SK-N-MC (cell line): ENCODE measurements at regions not wholly inside any gene's neighbourhood (a gene's known extent, or its start where the extent isn't known, plus 50 kb on each side); places are given as distances from the start of the nearest gene placed in this dataset.

Experiments
- DNase-seq: peaks from one replicate; pipeline ENCODE4 v3.0.0-alpha.2; 2011; ENCODE audit warnings: low read depth, low spot score
- H3K27ac ChIP-seq: fragments of 200-600 bp; sonication (generic); 2 replicates; pipeline ENCODE4 v1.5.1; 2016; ENCODE audit warnings: mixed run types
- H3K36me3 ChIP-seq: fragments of 200-600 bp; sonication (generic); 2 replicates; pipeline ENCODE4 v1.6.1; 2017; ENCODE audit warnings: antibody characterized with exemption, low read length, mixed read lengths; ENCODE audit not compliant: insufficient read depth
- H3K4me3 ChIP-seq: fragments of 200-600 bp; sonication (generic); 2 replicates; pipeline ENCODE4 v1.5.1; 2016
- H3K9ac ChIP-seq: fragments of 200-600 bp; sonication (generic); 2 replicates; pipeline ENCODE4 v1.8.0; 2017; ENCODE audit warnings: mixed run types, mixed read lengths; ENCODE audit not compliant: insufficient read length
- H3K9me3 ChIP-seq: fragments of 200-600 bp; sonication (generic); 2 replicates; pipeline ENCODE4 v1.6.1; 2017; ENCODE audit warnings: low read depth, mild to moderate bottlenecking, antibody characterized with exemption, low read length, moderate library complexity, mixed read lengths
- EZH2 ChIP-seq: fragments of 200-600 bp; sonication (generic); IDR thresholded peaks from one replicate; pipeline ENCODE4 v1.6.1; 2017; ENCODE audit warnings: antibody characterized with exemption
- FOXP2 ChIP-seq: optimal IDR thresholded peaks from 2 replicates; pipeline ENCODE3; 2011; ENCODE audit warnings: mild to moderate bottlenecking, moderate library complexity; ENCODE audit not compliant: insufficient read depth; ENCODE audit errors: extremely low read length, control extremely low read depth
- POLR2AphosphoS5 ChIP-seq: IDR thresholded peaks from 2 replicates; pipeline ENCODE4 v1.6.1; 2012; ENCODE audit warnings: mild to moderate bottlenecking, low read depth, low read length, borderline replicate concordance

DNA sequence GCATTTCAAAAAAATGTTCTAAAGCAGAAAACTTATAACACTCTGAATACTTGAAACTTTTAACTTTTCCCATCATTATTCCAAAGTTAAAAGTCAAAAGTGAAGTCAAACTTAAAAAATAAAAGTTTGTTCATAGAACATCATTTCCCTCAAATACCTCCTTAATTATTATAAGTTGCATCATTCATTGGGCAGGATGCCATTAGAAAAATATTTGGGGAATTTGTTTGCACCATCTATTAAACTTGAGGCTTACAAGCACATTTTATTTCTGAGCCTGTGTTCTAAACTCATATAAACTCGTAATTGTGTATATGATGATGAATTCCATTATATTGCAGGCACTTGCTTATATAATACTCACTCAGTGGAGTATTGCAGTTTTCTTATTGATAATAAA, 588.0 kb upstream of the NRXN1 start:
- Histone ChIP-seq H3K9ac (no peak overlapping the region), H3K9me3 (no peaks in the 10 kb centered on the region), H3K4me3 (no peak overlapping the region), H3K36me3 (no peaks in the 10 kb centered on the region), H3K27ac (no peak overlapping the region)
- no peak for DNase-seq
- TF ChIP-seq FOXP2: no peak
- no peak for TF ChIP-seq EZH2
- TF ChIP-seq POLR2AphosphoS5: no peak

DNA sequence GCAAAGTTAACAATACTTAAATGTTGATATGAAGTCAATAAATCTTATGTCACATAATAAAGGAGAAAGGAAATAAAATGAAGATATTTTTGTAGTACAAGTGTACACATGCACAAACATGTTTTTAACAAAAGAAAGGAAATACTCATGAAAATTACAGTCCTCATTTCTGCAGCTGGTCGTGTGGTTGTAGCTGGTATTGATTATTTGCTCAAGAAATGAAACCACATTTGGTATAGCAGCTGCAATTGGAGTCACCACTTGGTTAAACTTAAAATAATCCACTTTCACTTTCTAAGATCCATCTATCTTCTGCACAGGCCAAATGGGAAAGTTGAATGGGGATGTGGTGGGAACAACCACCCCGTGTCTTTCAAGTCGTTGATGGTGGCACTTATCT, 580.5 kb upstream of the NRXN1 start:
- no peaks in the 10 kb centered on the region for H3K9me3 ChIP-seq
- TF ChIP-seq FOXP2: no peak
- TF ChIP-seq EZH2: no peak
- TF ChIP-seq POLR2AphosphoS5: no peak
- DNase-seq: no peak
- no peak overlapping the region for H3K4me3 ChIP-seq
- H3K27ac ChIP-seq: no peak overlapping the region
- H3K9ac ChIP-seq: no peak overlapping the region
- H3K36me3 ChIP-seq: no peaks in the 10 kb centered on the region

DNA sequence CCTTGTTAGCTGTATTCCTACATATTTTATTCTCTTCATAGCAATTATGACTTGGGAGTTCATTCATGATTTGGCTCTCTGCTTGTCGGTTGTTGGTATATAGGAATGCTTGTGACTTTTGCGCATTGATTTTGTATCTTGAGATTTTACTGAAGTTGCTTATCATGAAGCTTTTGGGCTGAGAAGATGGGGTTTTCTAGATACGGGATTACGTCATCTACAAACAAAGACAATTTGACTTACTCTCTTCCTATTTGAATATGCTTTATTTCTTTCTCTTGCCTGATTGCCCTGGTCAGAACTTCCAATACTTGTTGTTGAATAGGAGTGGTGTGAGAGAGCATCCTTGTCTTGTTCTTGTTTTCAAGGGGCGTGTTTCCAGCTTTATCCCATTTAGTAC, 569.8 kb upstream of the NRXN1 start:
- Histone ChIP-seq H3K9ac (no peak overlapping the region), H3K27ac (no peak overlapping the region), H3K4me3 (no peak overlapping the region), H3K9me3 (no peaks in the 10 kb centered on the region), H3K36me3 (no peaks in the 10 kb centered on the region)
- TF ChIP-seq FOXP2 (no peak), EZH2 (no peak), POLR2AphosphoS5 (no peak)
- DNase-seq: no peak

DNA sequence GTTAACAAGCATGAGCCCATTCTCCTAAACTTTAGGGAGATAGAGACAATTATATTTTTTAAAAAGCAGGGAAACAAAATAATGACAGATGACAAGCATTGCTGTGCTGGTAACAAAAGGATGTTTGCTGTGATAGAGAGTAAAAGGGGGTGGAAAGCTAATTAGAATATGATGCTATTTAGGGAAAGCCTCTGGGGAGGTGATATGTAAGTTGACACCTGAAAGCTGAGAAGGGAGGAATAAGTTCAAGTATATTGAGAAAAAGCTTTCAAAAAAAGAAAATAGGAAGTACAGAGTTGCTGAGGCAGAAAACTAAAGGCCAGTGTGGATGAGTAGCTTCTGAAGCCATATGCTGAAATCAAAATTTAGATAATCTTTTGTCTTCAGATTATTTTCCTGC, 565.2 kb upstream of the NRXN1 start:
- no peaks in the 10 kb centered on the region for H3K36me3 ChIP-seq
- H3K27ac ChIP-seq: no peak overlapping the region
- no peak overlapping the region for H3K4me3 ChIP-seq
- no peak for DNase-seq
- no peak for TF ChIP-seq POLR2AphosphoS5
- no peak for TF ChIP-seq EZH2
- TF ChIP-seq FOXP2: no peak
- H3K9me3 ChIP-seq: no peaks in the 10 kb centered on the region
- H3K9ac ChIP-seq: no peak overlapping the region

DNA sequence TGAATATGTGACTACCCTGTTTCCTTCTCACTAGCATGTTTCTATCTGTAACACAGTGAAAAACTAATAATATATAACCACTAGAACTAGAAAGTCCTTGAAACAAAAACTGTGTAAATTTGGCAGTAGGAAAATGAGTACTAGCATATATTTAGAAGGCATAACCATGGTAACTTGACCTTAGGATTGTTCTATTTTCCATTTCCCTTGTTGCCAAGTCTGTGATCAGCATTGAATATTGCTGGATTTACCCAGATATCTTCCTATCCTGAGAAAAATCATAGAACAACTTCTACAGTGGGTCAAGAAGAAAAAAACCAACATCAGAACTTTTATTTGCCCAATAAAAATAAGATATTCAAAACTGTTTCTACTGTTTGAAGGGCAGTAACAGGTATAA, 563.9 kb upstream of the NRXN1 start:
- no peak overlapping the region for H3K4me3 ChIP-seq
- no peak for DNase-seq
- TF ChIP-seq EZH2 (no peak), POLR2AphosphoS5 (no peak), FOXP2 (no peak)
- no peak overlapping the region for H3K9ac ChIP-seq
- H3K27ac ChIP-seq: no peak overlapping the region
- no peaks in the 10 kb centered on the region for H3K36me3 ChIP-seq
- no peaks in the 10 kb centered on the region for H3K9me3 ChIP-seq

DNA sequence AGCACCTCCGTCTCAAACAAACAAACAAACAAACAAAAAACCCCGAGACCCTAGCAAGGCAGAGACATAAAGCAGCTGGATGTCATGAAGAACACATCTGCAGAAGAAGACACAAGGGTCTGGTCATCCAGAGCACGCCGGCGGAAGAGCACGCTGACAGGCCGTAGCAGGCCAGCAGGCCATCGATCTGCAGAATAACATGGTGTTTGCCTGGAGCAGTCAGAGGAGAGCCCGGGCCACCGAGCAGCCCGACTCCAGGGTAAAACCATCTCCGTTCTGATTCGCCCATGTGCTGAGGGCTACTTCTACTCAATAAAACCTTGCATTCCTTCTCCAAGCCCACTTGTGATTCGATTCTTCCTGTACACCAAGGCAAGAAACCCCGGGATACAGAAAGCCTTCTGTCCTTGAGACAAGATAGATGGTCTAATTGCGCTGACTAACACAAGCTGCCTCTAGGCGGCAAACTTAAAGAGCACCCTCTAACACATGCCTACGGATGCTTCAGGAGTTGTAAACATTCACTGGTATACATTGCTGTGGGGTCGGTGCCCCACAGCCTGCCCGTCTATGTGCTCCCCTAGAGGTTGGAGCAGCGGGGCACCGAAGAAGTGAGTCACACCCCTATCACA, 549.8 kb upstream of the NRXN1 start:
- no peak overlapping the region for H3K4me3 ChIP-seq
- H3K9ac ChIP-seq: no peak overlapping the region
- DNase-seq: no peak
- H3K9me3 ChIP-seq: no peaks in the 10 kb centered on the region
- no peak overlapping the region for H3K27ac ChIP-seq
- TF ChIP-seq EZH2 (no peak), FOXP2 (no peak), POLR2AphosphoS5 (no peak)
- no peaks in the 10 kb centered on the region for H3K36me3 ChIP-seq

DNA sequence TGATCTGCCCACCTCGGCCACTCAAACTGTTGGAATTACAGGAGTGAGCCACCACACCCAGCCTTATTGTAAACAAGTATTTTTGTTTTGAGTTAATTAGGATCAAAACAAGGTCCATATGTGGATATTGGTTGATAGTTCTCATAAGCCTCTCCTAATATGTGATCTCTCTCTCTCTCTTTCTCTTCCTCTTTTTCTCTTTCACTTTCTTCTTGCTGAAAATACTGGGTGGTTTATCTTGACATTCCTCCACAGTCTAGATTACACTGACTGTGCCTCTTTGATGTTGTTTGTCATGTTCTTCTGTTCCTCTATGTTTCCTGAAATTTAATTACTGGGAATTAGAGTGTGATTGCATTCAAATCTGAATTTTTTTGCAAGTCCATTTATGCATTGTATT, 547.5 kb upstream of the NRXN1 start:
- DNase-seq: no peak
- no peak overlapping the region for H3K4me3 ChIP-seq

DNA sequence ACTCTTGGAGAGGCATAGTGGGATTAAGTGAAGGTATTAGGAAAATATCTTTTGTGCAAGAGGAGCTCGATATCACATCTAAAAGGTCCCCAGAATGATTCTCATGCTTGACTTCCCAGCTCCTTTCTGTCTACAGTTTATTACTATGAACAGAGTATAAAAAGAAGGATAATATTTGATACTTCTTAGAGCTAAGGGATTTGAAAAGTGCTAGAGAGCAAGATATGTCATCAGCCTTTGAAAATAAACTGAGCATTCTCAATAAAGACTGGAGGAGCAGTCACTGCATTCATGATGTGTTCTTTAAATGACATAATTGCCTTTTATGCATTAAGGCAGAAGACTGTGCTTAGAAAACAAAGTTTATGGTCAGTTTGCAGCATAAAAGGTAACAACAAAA, 543.2 kb upstream of the NRXN1 start:
- no peak for DNase-seq
- TF ChIP-seq FOXP2 (no peak), EZH2 (no peak), POLR2AphosphoS5 (no peak)

More for the DNA sequence above, 547.5 kb upstream of the NRXN1 start:
- TF ChIP-seq FOXP2 (no peak), EZH2 (no peak), POLR2AphosphoS5 (no peak)
- Histone ChIP-seq H3K9me3 (no peaks in the 10 kb centered on the region), H3K36me3 (no peaks in the 10 kb centered on the region), H3K27ac (no peak overlapping the region), H3K9ac (no peak overlapping the region)

DNA sequence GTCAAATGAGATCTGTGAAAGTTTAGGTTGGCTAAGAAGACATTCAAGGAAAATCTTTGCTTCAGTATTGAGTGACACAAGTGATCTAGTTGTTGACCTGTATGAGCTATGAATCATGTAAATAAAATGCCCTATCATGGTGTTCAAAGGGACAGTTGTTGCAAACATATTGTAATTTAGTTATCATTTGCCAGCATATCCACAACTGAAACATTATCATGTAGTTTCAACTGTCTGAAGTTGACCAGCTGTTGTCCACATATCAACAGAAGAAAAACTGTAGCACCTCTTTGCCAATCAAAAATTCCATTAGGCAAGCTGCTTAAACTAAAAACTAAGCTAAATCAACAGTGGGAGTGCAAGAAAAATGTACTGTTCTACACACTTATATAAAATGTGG, 527.1 kb upstream of the NRXN1 start:
- Histone ChIP-seq H3K27ac (no peak overlapping the region), H3K4me3 (no peak overlapping the region), H3K9ac (no peak overlapping the region), H3K9me3 (no peaks in the 10 kb centered on the region), H3K36me3 (no peaks in the 10 kb centered on the region)
- DNase-seq: no peak
- TF ChIP-seq EZH2 (no peak), FOXP2 (no peak), POLR2AphosphoS5 (no peak)

More for the DNA sequence above, 543.2 kb upstream of the NRXN1 start:
- H3K4me3 ChIP-seq: no peak overlapping the region
- no peak overlapping the region for H3K9ac ChIP-seq
- H3K27ac ChIP-seq: no peak overlapping the region
- no peaks in the 10 kb centered on the region for H3K9me3 ChIP-seq
- H3K36me3 ChIP-seq: no peaks in the 10 kb centered on the region
